Gastroesophageal sphincter (tissue), 3 donors: ENCODE measurements at regions not wholly inside any gene's neighbourhood (a gene's known extent, or its start where the extent isn't known, plus 50 kb on each side); places are given as distances from the start of the nearest gene placed in this dataset.

Experiments
- CTCF ChIP-seq, 4 experiments: fragments of 200-600 bp in 2 of 4; fragments of 450-650 bp in 2 of 4; sonication (generic) in 1 of 4; IDR thresholded peaks; one replicate each; pipeline ENCODE4 v1.5.1; 2017 to 2019; ENCODE audit warnings: antibody characterized with exemption in 4 of 4, mild to moderate bottlenecking in 2 of 4, moderate library complexity in 2 of 4
- POLR2A ChIP-seq, 2 donors: fragments of 450-650 bp; IDR thresholded peaks; one replicate each; pipeline ENCODE4 v1.6.1; 2017; ENCODE audit warnings: antibody characterized with exemption in 2 of 2, mild to moderate bottlenecking in 2 of 2, moderate library complexity in 1 of 2
- POLR2AphosphoS5 ChIP-seq: sonication (generic); formaldehyde crosslinking; IDR thresholded peaks from one replicate; pipeline ENCODE4 v1.6.1; 2017; ENCODE audit warnings: antibody characterized with exemption

GRCh38 chr2:2847209-2847676, 516.2 kb upstream of the MYT1L start:
- TF ChIP-seq CTCF (IDR thresholded peaks at IDR 0.05) (no peak), POLR2A (IDR thresholded peaks at IDR 0.05) (no peak), POLR2AphosphoS5 (no peak)
